ENCODE measurements at regions not wholly inside any gene's neighbourhood (a gene's known extent, or its start where the extent isn't known, plus 50 kb on each side); places are given as distances from the start of the nearest gene placed in this dataset.
A peak's percentile ranks its signal among the peaks of the same experiment; 100 is the strongest.
"Not testable (repeated sequence)": the region's sequence is repeated elsewhere in the genome, so short reads cannot be mapped to it uniquely, and the experiment has no call there.

GRCh38 chr9:73219985-73220626, 68.4 kb downstream of the ANXA1 start:
- no peak for FAIRE-seq

DNA sequence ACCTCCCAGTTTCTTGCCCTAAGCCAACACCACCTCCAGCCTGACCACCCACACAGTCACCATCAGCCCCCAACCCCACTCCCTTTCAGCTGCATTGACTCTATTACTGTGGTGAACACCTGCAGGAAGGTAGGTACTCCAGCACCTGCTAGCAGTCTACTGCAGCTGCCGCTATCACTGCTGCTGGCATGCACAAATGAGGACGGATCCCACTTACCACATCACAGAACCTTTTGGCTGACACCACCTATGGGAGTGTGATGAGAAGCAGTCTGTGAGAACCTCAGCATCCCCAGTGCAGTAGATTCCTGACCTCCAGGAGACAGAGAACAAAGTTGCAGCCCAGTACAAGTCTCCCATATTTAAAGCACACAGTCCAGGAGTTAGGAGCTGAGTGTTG, 71.9 kb downstream of the ANXA1 start:
- no peak for FAIRE-seq

DNA sequence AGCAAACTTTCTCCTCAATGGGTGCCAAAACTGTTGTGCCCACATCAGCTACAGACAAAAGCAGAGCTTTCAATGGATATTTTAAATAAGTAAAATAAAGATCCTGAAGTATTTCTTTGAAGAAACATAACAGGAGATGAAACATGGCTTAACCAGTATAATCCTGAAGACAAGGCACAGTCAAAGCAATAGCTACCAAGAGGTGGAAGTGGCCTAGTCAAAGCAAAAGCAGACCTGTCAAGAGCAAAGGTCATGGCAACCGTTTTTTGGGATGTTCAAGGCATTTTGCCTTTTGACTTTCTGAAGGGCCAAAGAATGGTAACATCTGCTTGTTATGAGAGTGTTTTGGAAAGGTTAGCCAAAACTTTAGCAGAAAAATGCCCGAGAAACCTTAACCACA, 77.9 kb downstream of the ANXA1 start:
- FAIRE-seq: no peak

DNA sequence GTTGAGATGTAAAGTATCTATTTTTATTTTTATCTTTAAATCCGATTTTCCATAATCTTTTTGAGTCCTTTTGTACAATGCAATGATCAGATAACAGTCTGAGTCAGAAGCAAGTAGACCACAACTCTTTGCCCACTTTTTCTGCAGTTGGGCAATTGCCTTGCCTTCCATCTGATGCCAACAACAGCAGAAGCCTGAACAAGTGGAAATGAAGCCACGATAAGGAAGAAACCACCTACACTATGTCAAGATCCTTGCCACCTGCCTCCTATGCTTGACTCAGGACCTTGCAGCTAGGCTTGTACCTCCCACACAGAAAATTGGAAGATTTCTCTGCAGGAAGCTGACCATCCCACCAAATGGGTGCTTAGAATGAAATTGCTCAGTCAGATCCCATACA, 78.6 kb downstream of the ANXA1 start:
- no peak for FAIRE-seq

DNA sequence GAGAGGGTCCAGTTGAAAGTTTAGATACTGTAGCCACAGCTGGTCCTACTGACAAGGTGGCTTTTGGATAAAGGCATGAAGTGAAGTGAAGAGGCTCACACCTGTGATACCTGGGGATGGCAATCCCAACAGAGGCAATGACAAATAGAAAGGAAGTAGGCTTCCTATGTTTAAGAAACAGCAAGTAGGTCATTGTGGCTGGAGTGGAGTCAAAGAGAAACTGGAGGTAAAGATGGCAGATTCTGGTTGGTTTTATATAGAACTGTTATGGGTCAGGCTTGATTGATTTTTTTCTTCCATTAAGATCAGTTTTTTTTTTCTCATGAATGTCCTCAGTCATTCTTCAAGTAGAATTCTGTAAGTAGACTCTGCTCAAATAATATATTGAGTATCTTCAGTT, 79.5 kb downstream of the ANXA1 start:
- no peak for FAIRE-seq

- no peak for FAIRE-seq
Observed at GRCh38 chr9:73233359-73234007, 81.8 kb downstream of the ANXA1 start.

DNA sequence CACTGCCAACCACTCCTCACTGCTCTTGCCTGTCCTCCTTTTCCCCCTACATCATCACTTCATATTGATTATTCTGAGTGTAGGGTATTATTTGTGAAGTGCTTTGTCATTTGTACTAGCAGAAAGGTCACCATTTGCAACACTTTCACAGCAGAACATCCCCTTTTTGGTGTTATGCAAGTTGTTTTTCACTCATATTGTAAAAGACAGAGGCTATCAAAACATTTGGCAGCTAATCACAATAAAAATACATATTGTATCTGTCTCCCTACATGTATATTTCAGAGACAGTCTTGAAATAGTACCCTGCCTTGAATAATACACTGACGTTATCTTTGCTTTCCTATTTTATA, 82.3 kb downstream of the ANXA1 start:
- FAIRE-seq: no peak

DNA sequence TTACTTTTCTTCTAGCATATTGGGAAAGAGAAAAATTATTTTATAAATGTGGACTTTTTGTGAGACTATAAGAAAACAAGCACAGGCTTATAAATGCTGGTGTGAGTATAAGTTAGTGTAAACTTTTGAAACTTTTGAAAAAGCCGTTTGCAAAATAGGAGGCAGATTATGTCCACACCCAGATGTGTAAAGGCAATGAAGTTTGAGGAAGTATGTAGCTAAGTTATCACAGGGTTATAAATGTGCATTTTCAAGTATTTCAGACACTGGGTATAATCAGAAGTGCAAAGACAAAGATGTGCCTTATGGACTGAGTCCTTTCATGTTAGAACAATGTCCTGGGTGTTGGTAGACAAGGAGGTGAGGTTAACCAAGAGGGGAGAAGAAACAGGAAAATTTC, 85.5 kb downstream of the ANXA1 start:
- FAIRE-seq: no peak

- FAIRE-seq: no peak
Observed at GRCh38 chr9:73239570-73240265, 88.1 kb downstream of the ANXA1 start.

DNA sequence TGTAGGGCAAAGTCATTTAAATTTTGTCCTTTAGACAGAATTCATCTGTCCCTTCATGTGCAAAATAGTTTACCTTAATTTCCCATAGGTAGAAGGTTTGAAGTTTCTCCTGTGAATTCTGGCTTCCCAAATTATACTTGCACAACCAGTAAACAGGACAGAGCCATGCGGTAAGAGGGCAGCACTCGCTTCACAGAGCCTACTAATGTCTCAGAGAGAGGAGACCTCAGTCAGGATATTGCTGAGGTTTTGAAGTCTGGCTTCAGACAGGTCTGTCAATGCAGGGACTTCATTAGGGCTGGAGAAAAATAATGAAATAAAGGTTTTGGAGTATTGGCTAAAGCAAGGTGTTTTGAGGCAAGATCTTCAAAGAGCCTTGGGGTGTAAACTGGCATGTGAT, 91.4 kb downstream of the ANXA1 start:
- no peak for FAIRE-seq

GRCh38 chr9:73259086-73259696, 107.5 kb downstream of the ANXA1 start:
- FAIRE-seq: no peak

GRCh38 chr9:73260506-73260905, 108.8 kb downstream of the ANXA1 start:
- no peak for FAIRE-seq

- FAIRE-seq: no peak
Observed at GRCh38 chr9:73264631-73265030, 113.0 kb downstream of the ANXA1 start.

DNA sequence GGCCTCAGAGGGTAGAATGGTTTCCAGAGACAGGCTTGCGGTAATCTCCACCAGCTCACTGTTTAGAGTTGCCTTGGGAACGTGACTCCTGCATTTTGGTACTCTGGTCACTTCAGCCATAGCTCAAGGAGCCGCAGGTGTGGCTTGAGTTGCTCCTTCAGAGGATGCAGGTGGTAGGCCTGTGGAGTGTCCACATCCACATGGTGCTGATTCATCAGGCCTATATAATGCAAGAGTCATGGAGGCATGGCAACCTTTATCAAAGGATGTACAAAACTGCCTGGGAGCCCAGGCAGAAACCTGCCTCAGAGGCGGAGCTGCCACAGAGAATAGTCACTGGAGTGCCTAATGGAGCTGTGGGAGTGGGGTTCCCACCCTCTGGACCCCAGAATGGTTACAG, 114.2 kb downstream of the ANXA1 start:
- FAIRE-seq: no peak

DNA sequence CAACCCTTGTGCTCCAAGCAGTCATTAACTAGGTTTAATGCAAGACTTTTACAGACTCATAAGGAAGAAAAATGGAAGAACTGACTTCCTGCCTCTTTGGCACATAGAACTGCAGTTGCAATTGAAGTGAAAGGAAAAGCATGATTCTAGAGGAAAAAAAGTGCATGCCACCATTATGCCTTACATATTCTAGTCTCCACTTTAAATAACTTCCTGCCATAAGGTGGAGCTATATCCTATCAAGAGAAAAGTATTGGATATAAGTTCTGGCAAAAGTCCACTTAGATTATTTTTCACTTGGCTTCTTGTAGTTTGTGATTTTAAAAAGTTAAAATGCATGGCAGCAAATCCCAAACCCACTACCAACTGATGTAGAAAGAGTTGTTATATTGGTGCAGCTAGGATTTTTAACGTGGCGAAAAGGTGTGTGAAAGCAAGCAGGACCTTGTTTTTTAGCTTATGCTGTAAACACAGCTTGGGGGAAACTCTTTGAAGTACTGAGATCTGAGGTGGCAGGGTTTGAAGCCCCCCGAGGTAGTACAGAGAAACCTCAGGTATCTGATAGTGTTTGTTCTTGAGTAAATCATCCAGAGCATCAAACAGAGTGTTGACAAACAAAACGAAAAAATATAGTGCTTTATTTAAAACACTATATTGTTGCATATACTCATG, 117.9 kb downstream of the ANXA1 start:
- FAIRE-seq: peak; percentile 33

- no peak for FAIRE-seq
Observed at GRCh38 chr9:73270967-73271721, 119.5 kb downstream of the ANXA1 start.

- FAIRE-seq: no peak
Observed at GRCh38 chr9:73280113-73280512, 128.4 kb downstream of the ANXA1 start.

- FAIRE-seq: no peak
Observed at GRCh38 chr9:73284377-73284776, 132.7 kb downstream of the ANXA1 start.

DNA sequence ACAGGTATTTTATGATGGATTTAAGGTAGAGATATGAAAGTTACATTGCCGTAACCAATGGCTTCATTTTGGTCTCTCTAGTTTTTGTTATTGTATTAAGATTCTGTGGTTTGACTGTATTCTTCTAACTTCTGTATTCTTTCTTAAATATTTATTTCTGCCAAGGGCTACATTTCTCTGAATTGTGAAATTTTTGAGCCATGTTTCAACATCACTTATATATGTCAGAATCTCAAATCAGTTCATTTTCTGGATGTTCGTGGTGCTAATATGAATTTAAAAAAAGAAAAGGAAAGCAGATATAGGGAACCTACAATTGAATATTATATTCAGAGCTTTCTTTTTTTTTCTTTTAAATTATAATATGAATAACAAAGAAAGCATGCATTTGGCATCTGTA, 142.7 kb downstream of the ANXA1 start:
- no peak for FAIRE-seq

DNA sequence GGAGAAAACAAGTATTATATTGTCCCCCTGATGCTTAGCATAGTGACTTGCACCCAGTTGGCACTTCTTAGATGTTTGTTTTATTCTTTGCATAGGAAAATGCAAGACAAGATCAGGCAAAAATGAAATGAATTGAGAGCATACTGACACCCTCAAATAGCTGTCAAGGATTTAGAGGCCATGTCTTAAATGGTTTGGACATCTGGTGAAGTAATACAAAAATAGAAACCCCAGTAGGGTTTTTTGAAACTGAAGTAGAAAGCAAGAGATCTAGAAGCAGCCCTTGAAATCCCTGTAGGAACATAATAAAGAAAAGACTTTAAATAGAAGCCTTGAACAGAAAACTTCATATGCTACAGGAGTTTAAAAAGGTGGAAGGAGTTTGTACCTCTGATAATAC, 174.3 kb downstream of the ANXA1 start:
- no peak for FAIRE-seq

DNA sequence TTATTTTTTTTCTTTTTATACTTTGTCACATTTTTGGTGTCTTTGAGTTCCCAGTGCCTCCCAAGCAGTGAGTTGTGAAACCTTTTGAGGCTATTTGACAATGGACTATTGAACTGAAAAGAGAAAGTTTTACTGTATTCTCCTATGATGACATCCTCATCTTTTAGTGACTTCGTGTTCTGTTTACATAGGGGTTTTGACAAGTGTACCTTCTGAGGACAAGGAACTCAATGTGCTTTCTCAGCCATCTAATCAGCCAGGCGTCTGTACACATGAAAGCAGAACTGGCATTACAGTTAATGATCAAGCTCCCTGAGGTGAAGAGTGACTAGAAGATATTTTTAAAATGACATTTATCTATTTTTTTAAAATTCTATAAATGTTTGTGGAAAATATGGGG, 175.5 kb downstream of the ANXA1 start:
- FAIRE-seq: no peak

GRCh38 chr9:73337182-73337581, 185.5 kb downstream of the ANXA1 start:
- not testable (repeated sequence) for FAIRE-seq

GRCh38 chr9:73344060-73344459, 192.4 kb downstream of the ANXA1 start:
- FAIRE-seq: no peak
